GM19025 (cell line): ENCODE measurements at regions not wholly inside any gene's neighbourhood (a gene's known extent, or its start where the extent isn't known, plus 50 kb on each side); places are given as distances from the start of the nearest gene placed in this dataset.
A peak's percentile ranks its signal among the peaks of the same experiment; 100 is the strongest.

Source experiments
- ATAC-seq: cut with Tn5 transposase; IDR thresholded peaks from one replicate; pipeline ENCODE4 v1.9.1; 2021; ENCODE audit warnings: mild to moderate bottlenecking, low read depth, moderate library complexity; ENCODE audit not compliant: unreplicated experiment

GRCh38 chr2:8469709-8470493, 212.0 kb upstream of the ID2 start:
- ATAC-seq = peak; percentile 78

GRCh38 chr2:8472545-8473323, 209.1 kb upstream of the ID2 start:
- peak; percentile 28 for ATAC-seq

- peak; percentile 25 for ATAC-seq
These were observed 206.4 kb upstream of the ID2 start for GRCh38 chr2:8475349-8476031.

GRCh38 chr2:8477552-8478470, 204.0 kb upstream of the ID2 start:
- ATAC-seq = peak; percentile 43

GRCh38 chr2:8478471-8478793, 203.4 kb upstream of the ID2 start:
- ATAC-seq = no peak

- no peak for ATAC-seq
These were observed 202.6 kb upstream of the ID2 start for GRCh38 chr2:8479298-8479697.

- ATAC-seq = no peak
These were observed 200.9 kb upstream of the ID2 start for GRCh38 chr2:8480915-8481314.

GRCh38 chr2:8481463-8482009, 200.3 kb upstream of the ID2 start:
- ATAC-seq = peak; percentile 37

GRCh38 chr2:8482432-8482831, 199.4 kb upstream of the ID2 start:
- ATAC-seq = no peak

GRCh38 chr2:8484502-8485283, 197.2 kb upstream of the ID2 start:
- ATAC-seq = no peak

- no peak for ATAC-seq
These were observed 196.1 kb upstream of the ID2 start for GRCh38 chr2:8485736-8486135.

GRCh38 chr2:8486141-8486540, 195.7 kb upstream of the ID2 start:
- ATAC-seq = no peak

- peak; percentile 14 for ATAC-seq
These were observed 194.4 kb upstream of the ID2 start for GRCh38 chr2:8487461-8487932.

- ATAC-seq = peak; percentile 92
These were observed 193.7 kb upstream of the ID2 start for GRCh38 chr2:8488001-8488738.

- no peak for ATAC-seq
These were observed 192.6 kb upstream of the ID2 start for GRCh38 chr2:8489221-8489620.

GRCh38 chr2:8489751-8490150, 192.1 kb upstream of the ID2 start:
- ATAC-seq = no peak

GRCh38 chr2:8490166-8490721, 191.6 kb upstream of the ID2 start:
- no peak for ATAC-seq
